Keratinocyte (primary cell): ENCODE measurements at regions not wholly inside any gene's neighbourhood (a gene's known extent, or its start where the extent isn't known, plus 50 kb on each side); places are given as distances from the start of the nearest gene placed in this dataset.
A peak's percentile ranks its signal among the peaks of the same experiment; 100 is the strongest.
"Not testable (repeated sequence)": the region's sequence is repeated elsewhere in the genome, so short reads cannot be mapped to it uniquely, and the experiment has no call there.

Experiments
- DNase-seq: peaks from one replicate; pipeline ENCODE4 v3.0.0-alpha.2; 2011; ENCODE audit warnings: low read depth, missing footprints, low spot score
- FAIRE-seq: peaks from 2 replicates; lab custom pipeline; 2011; peaks lifted over from hg19 to GRCh38; lab: Jason Lieb, UNC
- H2AFZ ChIP-seq: 2 replicates; pipeline ENCODE4 v1.6.0; 2012; ENCODE audit warnings: low read length, control low read depth, inconsistent platforms; ENCODE audit not compliant: control insufficient read depth
- H3K27ac ChIP-seq: 2 replicates; pipeline ENCODE4 v1.5.1; 2011; ENCODE audit warnings: low read length; ENCODE audit not compliant: control insufficient read depth, insufficient read depth
- H3K27me3 ChIP-seq: 3 replicates; pipeline ENCODE4 v1.6.0; 2011; ENCODE audit warnings: low read length; ENCODE audit not compliant: control insufficient read depth, insufficient read depth; ENCODE audit errors: extremely low read depth
- H3K36me3 ChIP-seq, 2 experiments: 2 replicates in 1 of 2; 3 replicates in 1 of 2; pipeline ENCODE4 v1.5.1; 2011; ENCODE audit warnings: low read length in 2 of 2, mild to moderate bottlenecking in 1 of 2; ENCODE audit not compliant: control insufficient read depth in 2 of 2, insufficient read depth in 2 of 2; ENCODE audit errors: extremely low read depth in 1 of 2
- H3K4me1 ChIP-seq: 3 replicates; pipeline ENCODE4 v1.5.1; 2011; ENCODE audit warnings: low read length; ENCODE audit not compliant: control insufficient read depth, insufficient read depth; ENCODE audit errors: extremely low read depth
- H3K4me2 ChIP-seq: 3 replicates; pipeline ENCODE4 v1.6.0; 2011; ENCODE audit warnings: low read depth, low read length; ENCODE audit not compliant: control insufficient read depth, insufficient read depth; ENCODE audit errors: extremely low read depth
- H3K4me3 ChIP-seq, 3 experiments: fragments of 200-600 bp in 1 of 3; sonication (generic) in 1 of 3; 2 replicates in 2 of 3; 3 replicates in 1 of 3; pipeline ENCODE4 v1.5.1; 2011 to 2016; ENCODE audit warnings: low read length in 3 of 3, mild to moderate bottlenecking in 3 of 3, control low read depth in 2 of 3, inconsistent platforms in 1 of 3, low read depth in 1 of 3, mixed read lengths in 1 of 3, mixed run types in 1 of 3, moderate library complexity in 1 of 3; ENCODE audit not compliant: control insufficient read depth in 2 of 3, insufficient read depth in 2 of 3; ENCODE audit errors: extremely low read depth in 1 of 3
- H3K79me2 ChIP-seq: 2 replicates; pipeline ENCODE4 v1.6.0; 2012; ENCODE audit warnings: low read length; ENCODE audit not compliant: control insufficient read depth, insufficient read depth
- H3K9ac ChIP-seq: 3 replicates; pipeline ENCODE4 v1.6.0; 2011; ENCODE audit warnings: low read length; ENCODE audit not compliant: control insufficient read depth, insufficient read depth; ENCODE audit errors: extremely low read depth
- H3K9me1 ChIP-seq: 3 replicates; pipeline ENCODE4 v1.6.0; 2011; ENCODE audit warnings: low read length; ENCODE audit not compliant: control insufficient read depth, insufficient read depth; ENCODE audit errors: extremely low read depth
- H3K9me3 ChIP-seq: 2 replicates; pipeline ENCODE4 v1.5.1; 2012; ENCODE audit warnings: low read depth, low read length; ENCODE audit not compliant: control insufficient read depth
- H4K20me1 ChIP-seq: 3 replicates; pipeline ENCODE4 v1.6.0; 2011; ENCODE audit warnings: low read length; ENCODE audit not compliant: control insufficient read depth, insufficient read depth; ENCODE audit errors: extremely low read depth
- EZH2 ChIP-seq: IDR thresholded peaks from one replicate; pipeline ENCODE4 v1.6.1; 2012; ENCODE audit warnings: inconsistent platforms, mild to moderate bottlenecking, low read length, moderate library complexity
- dilution Hi-C: fragments of 300-500 bp; cut with MboI; formaldehyde crosslinking; loops from one replicate; pipeline ENCODE4 v1.7.0; 2020; ENCODE audit warnings: low sequenced_read_pairs; ENCODE audit not compliant: extremely low pct_ligation_motif_present
- TF ChIP-seq, protein P1 (sequence below), 3 experiments: IDR thresholded peaks in 1 of 3; conservative IDR thresholded peaks in 1 of 3; optimal IDR thresholded peaks in 1 of 3; 2 replicates in 2 of 3; 3 replicates in 1 of 3; pipeline versions ENCODE3 to v1.5.1; 2011; ENCODE audit warnings: low read length in 3 of 3, mild to moderate bottlenecking in 3 of 3, moderate library complexity in 2 of 3, control low read depth in 1 of 3, inconsistent platforms in 1 of 3; ENCODE audit not compliant: insufficient read depth in 2 of 3; ENCODE audit errors: extremely low read depth in 1 of 3

DNA sequence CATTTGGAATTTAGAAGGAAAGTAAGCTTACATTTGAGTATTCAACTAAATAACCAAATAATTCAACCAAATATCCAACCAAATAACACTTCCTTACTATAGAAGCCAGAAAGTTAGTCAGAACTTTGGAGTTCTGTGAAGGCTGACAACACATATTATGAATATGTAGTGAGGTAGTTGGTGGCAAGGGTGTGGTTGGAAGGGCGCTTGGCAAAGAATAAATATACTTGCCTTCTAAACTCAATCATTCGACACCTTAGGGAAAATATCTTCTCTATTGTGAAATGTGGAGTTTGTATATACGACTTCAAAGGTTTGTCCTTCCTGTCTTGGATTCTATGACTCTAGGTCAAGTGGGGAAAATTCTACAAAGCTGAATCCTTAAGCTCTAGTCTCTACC lies 111.7 kb upstream of the OSTN start:
- no peak overlapping the region for H3K9ac ChIP-seq
- TF ChIP-seq, protein P1, sequence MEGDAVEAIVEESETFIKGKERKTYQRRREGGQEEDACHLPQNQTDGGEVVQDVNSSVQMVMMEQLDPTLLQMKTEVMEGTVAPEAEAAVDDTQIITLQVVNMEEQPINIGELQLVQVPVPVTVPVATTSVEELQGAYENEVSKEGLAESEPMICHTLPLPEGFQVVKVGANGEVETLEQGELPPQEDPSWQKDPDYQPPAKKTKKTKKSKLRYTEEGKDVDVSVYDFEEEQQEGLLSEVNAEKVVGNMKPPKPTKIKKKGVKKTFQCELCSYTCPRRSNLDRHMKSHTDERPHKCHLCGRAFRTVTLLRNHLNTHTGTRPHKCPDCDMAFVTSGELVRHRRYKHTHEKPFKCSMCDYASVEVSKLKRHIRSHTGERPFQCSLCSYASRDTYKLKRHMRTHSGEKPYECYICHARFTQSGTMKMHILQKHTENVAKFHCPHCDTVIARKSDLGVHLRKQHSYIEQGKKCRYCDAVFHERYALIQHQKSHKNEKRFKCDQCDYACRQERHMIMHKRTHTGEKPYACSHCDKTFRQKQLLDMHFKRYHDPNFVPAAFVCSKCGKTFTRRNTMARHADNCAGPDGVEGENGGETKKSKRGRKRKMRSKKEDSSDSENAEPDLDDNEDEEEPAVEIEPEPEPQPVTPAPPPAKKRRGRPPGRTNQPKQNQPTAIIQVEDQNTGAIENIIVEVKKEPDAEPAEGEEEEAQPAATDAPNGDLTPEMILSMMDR (optimal IDR thresholded peaks at IDR 0.05 in 1 of 3, IDR thresholded peaks at IDR 0.05 in 1 of 3, conservative IDR thresholded peaks at IDR 0.05 in 1 of 3; ENCODE audit: extremely low read depth in 1 of 3, insufficient read depth in 2 of 3, low read length in 3 of 3) = no peak
- no peak for TF ChIP-seq EZH2
- no peaks in the 10 kb centered on the region for H3K9me1 ChIP-seq
- FAIRE-seq (peak; percentile 55), DNase-seq (no peak)
- peaks cover 4% of the 10 kb centered on the region for H3K4me1 ChIP-seq
- no peaks in the 10 kb centered on the region for H3K27me3 ChIP-seq
- no peak overlapping the region for H3K27ac ChIP-seq
- H3K79me2 ChIP-seq = no peaks in the 10 kb centered on the region
- H3K4me3 ChIP-seq = no peak overlapping the region
- no peaks in the 10 kb centered on the region for H4K20me1 ChIP-seq
- H2AFZ ChIP-seq = peak overlapping the region; percentile 6
- no peaks in the 10 kb centered on the region for H3K36me3 ChIP-seq
- H3K4me2 ChIP-seq = no peak overlapping the region
- H3K9me3 ChIP-seq = no peaks in the 10 kb centered on the region
- dilution Hi-C loops = no loop called here

DNA sequence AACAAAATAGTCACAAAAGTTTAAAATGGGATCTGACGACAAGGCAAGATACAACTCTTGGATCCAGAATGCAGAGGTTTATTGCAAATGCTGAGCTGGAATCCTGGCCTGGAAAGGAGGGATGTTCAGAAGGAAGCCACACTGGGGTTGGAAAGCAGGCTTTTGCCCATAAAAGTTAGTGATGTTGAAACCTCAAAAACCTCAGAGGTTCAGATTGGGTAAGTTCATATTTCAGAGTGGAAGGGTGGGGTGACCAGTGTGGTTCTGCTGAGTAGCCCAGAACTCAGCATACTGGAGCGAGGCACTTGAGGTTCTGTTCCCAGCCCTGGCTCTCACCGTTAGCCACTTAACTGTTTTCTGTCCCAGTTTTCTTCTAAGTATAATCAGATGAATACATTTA lies 114.0 kb upstream of the OSTN start:
- Histone ChIP-seq H3K9me3 (no peaks in the 10 kb centered on the region), H4K20me1 (no peaks in the 10 kb centered on the region), H3K4me3 (no peak overlapping the region), H3K9me1 (no peaks in the 10 kb centered on the region), H3K4me1 (peaks cover 4% of the 10 kb centered on the region), H3K79me2 (no peaks in the 10 kb centered on the region), H3K4me2 (no peak overlapping the region), H3K27me3 (no peaks in the 10 kb centered on the region), H3K27ac (no peak overlapping the region), H3K9ac (no peak overlapping the region), H2AFZ (peak overlapping the region; percentile 15), H3K36me3 (no peaks in the 10 kb centered on the region)
- DNase-seq = no peak
- no peak for TF ChIP-seq EZH2
- TF ChIP-seq, protein P1 (optimal IDR thresholded peaks at IDR 0.05 in 1 of 3, IDR thresholded peaks at IDR 0.05 in 1 of 3, conservative IDR thresholded peaks at IDR 0.05 in 1 of 3; ENCODE audit: extremely low read depth in 1 of 3, insufficient read depth in 2 of 3, low read length in 3 of 3) = no peak
- dilution Hi-C loops = no loop called here
- no peak for FAIRE-seq

DNA sequence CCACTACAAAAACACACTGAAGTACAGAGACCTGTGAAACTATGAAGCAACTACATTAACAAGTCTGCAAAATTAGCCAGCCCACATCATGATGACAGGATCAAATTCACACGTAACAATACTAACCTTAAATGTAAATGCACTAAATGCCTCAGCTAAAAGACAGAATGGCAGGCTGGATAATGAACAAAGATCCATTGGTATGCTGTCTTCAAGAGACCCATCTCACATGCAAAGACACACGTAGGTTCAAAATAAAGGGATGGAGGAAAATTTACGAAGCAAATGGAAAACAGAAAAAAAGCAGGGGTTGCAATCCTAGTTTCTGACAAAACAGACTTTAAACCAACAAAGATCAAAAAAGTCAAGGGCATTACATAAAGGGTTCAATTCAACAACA lies 120.1 kb upstream of the OSTN start:
- H3K4me2 ChIP-seq, FAIRE-seq, H3K27ac ChIP-seq, H3K9me1 ChIP-seq, DNase-seq, H3K9ac ChIP-seq, dilution Hi-C loops, H3K4me1 ChIP-seq, H3K9me3 ChIP-seq, H3K27me3 ChIP-seq, H3K79me2 ChIP-seq, H2AFZ ChIP-seq, H3K36me3 ChIP-seq, H3K4me3 ChIP-seq, H4K20me1 ChIP-seq: not testable (repeated sequence)
